ENCODE measurements at regions not wholly inside any gene's neighbourhood (a gene's known extent, or its start where the extent isn't known, plus 50 kb on each side); places are given as distances from the start of the nearest gene placed in this dataset.

DNA sequence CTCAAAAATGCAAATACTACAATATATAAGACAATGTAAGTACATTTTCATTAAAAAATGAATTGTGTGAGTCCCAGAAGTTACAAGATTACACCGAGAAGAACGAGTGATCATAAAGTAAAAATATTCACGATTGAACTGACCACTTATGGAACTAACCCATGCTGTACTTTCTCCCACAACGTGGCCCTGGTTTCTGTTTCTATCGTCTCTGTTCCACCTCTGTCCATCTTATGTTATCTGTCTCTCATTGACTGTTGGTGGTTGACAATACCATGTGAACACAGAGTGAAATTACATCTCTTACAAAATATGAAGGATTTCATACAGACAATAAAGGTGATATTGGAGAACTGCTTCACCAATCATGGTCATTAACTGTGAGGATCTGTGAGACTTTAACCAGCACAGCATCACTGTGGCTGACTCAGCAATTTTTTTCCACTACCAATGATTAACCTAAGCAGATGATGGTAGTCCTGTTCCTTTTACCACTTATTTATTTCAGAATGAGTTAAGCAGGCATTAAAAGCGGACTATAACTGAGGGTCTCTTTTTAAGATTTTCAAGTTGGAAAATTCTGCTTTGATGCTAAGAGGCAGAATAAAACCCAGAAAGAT is 165.1 kb downstream of the TGFB2 start:
- H3K27me3 Mint-ChIP-seq (ENCODE audit: insufficient read depth, unreplicated experiment) = no peaks in the 10 kb centered on the region
- CTCF ChIA-PET = interaction anchor here (0.6 kb wide), 1 partner anchor 34 kb away, joined by 3 read pairs; no protein-coding TSS in a partner anchor
- H3K36me3 Mint-ChIP-seq (ENCODE audit: insufficient read depth, unreplicated experiment) = no peaks in the 10 kb centered on the region
- intact Hi-C loops (cut with micrococcal nuclease) = no loop called here
- no peaks in the 10 kb centered on the region for H3K4me1 Mint-ChIP-seq (ENCODE audit: insufficient read depth, unreplicated experiment)
- no peak overlapping the region for H3K27ac Mint-ChIP-seq (ENCODE audit: low read depth, unreplicated experiment)
- POLR2A ChIA-PET = interaction anchor here (0.6 to 1.1 kb wide), 2 partner anchors 21 to 130 kb away, joined by 3 to 5 read pairs; no protein-coding TSS in a partner anchor
- TF ChIP-seq, protein P1, sequence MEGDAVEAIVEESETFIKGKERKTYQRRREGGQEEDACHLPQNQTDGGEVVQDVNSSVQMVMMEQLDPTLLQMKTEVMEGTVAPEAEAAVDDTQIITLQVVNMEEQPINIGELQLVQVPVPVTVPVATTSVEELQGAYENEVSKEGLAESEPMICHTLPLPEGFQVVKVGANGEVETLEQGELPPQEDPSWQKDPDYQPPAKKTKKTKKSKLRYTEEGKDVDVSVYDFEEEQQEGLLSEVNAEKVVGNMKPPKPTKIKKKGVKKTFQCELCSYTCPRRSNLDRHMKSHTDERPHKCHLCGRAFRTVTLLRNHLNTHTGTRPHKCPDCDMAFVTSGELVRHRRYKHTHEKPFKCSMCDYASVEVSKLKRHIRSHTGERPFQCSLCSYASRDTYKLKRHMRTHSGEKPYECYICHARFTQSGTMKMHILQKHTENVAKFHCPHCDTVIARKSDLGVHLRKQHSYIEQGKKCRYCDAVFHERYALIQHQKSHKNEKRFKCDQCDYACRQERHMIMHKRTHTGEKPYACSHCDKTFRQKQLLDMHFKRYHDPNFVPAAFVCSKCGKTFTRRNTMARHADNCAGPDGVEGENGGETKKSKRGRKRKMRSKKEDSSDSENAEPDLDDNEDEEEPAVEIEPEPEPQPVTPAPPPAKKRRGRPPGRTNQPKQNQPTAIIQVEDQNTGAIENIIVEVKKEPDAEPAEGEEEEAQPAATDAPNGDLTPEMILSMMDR (IDR thresholded peaks at IDR 0.05; ENCODE audit: unreplicated experiment) = no peak
- no peak for DNase-seq (ENCODE audit: unreplicated experiment)
- H3K9me3 Mint-ChIP-seq (ENCODE audit: unreplicated experiment) = peaks cover 11% of the 10 kb centered on the region
- BruUV-seq (replicated peaks) = no TSS peak
- no peak overlapping the region for H3K4me3 Mint-ChIP-seq (ENCODE audit: unreplicated experiment)

DNA sequence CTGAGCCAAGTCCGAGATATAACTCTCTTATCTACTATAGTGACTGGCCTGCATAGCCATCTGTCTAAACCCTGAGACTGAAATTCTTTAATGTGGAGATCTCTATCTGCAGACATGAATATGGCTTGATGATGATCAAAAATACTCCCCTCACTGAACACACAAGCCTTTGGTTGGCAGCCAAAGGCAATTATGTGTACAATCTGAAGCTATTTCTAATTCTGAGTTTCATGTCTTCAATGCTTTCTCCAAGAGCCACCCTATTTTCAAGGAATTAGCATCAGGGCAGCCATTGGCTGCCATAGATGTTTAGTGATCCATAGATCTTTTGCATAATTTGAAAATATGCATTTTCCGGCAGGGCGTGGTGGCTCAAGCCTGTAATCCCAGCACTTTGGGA is 168.2 kb downstream of the TGFB2 start:
- intact Hi-C loops (cut with micrococcal nuclease) = no loop called here
- no peak overlapping the region for H3K4me3 Mint-ChIP-seq (ENCODE audit: unreplicated experiment)
- no TSS peak for BruUV-seq (replicated peaks)
- no peaks in the 10 kb centered on the region for H3K9me3 Mint-ChIP-seq (ENCODE audit: unreplicated experiment)
- H3K36me3 Mint-ChIP-seq (ENCODE audit: insufficient read depth, unreplicated experiment) = no peaks in the 10 kb centered on the region
- TF ChIP-seq, protein P1 (IDR thresholded peaks at IDR 0.05; ENCODE audit: unreplicated experiment) = no peak
- no peak overlapping the region for H3K27ac Mint-ChIP-seq (ENCODE audit: low read depth, unreplicated experiment)
- CTCF ChIA-PET = interaction anchor here (0.9 to 1.3 kb wide), 2 partner anchors 54 to 184 kb away, joined by 3 to 6 read pairs; no protein-coding TSS in a partner anchor
- H3K4me1 Mint-ChIP-seq (ENCODE audit: insufficient read depth, unreplicated experiment) = peaks cover 9% of the 10 kb centered on the region
- no peak for DNase-seq (ENCODE audit: unreplicated experiment)
- POLR2A ChIA-PET = interaction anchor here (1.2 to 1.5 kb wide), 2 partner anchors 14 to 27 kb away, joined by 3 to 6 read pairs; no protein-coding TSS in a partner anchor
- H3K27me3 Mint-ChIP-seq (ENCODE audit: insufficient read depth, unreplicated experiment) = no peaks in the 10 kb centered on the region

DNA sequence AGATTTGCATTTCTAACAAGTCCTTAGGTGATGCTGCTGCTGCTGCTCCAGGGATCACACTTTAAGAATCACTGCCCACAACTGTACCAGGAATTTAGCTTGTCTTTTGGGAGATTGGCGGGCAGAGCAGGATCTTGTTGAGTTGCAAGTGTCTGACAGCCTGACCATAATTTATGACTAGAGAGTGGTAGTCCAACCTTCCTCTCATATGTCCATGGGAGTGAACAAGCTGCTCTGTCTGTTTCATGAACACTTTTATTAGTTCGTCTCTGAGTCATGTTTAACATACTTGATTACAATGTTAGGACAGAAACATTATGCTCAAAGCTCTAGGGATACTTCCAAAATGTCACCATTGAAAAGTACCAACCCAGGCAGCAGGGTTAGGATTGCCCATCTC is 169.6 kb downstream of the TGFB2 start:
- no peaks in the 10 kb centered on the region for H3K36me3 Mint-ChIP-seq (ENCODE audit: insufficient read depth, unreplicated experiment)
- DNase-seq (ENCODE audit: unreplicated experiment) = no peak
- CTCF ChIA-PET = interaction anchor here (0.6 to 2.6 kb wide), 5 partner anchors 10 to 850 kb away, joined by 3 to 13 read pairs (median 3); no protein-coding TSS in a partner anchor
- TF ChIP-seq, protein P1 (IDR thresholded peaks at IDR 0.05; ENCODE audit: unreplicated experiment) = no peak
- BruUV-seq (replicated peaks) = no TSS peak
- no peak overlapping the region for H3K27ac Mint-ChIP-seq (ENCODE audit: low read depth, unreplicated experiment)
- intact Hi-C loops (cut with micrococcal nuclease) = no loop called here
- peaks cover 11% of the 10 kb centered on the region for H3K4me1 Mint-ChIP-seq (ENCODE audit: insufficient read depth, unreplicated experiment)
- H3K9me3 Mint-ChIP-seq (ENCODE audit: unreplicated experiment) = no peaks in the 10 kb centered on the region
- no peaks in the 10 kb centered on the region for H3K27me3 Mint-ChIP-seq (ENCODE audit: insufficient read depth, unreplicated experiment)
- POLR2A ChIA-PET = interaction anchor here (1.5 to 2.6 kb wide), 3 partner anchors 10 to 18 kb away, joined by 3 to 7 read pairs (median 6); no protein-coding TSS in a partner anchor
- H3K4me3 Mint-ChIP-seq (ENCODE audit: unreplicated experiment) = no peak overlapping the region

DNA sequence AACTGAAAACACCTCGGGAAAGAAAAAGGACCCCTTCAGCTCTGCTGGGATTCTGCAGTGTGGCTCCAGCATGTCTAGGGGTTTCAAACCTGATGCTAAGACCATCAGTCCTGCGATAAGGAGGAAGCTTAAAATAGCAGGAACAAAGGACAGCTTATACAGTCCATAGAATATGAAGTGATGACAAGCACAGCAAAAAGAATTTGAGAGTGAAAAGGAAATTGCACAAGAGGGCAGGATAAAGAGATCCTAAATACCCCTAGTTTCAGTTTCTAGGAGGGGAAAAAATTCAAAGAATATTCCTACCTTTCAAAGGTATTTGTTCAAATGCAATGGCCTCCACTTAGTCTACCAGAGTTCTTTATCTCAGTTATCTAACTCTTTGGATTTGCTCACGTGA is 171.4 kb downstream of the TGFB2 start:
- H3K27ac Mint-ChIP-seq (ENCODE audit: low read depth, unreplicated experiment) = no peak overlapping the region
- intact Hi-C loops (cut with micrococcal nuclease) = no loop called here
- H3K27me3 Mint-ChIP-seq (ENCODE audit: insufficient read depth, unreplicated experiment) = no peaks in the 10 kb centered on the region
- H3K4me3 Mint-ChIP-seq (ENCODE audit: unreplicated experiment) = no peak overlapping the region
- DNase-seq (ENCODE audit: unreplicated experiment) = no peak
- no TSS peak for BruUV-seq (replicated peaks)
- H3K9me3 Mint-ChIP-seq (ENCODE audit: unreplicated experiment) = no peaks in the 10 kb centered on the region
- CTCF ChIA-PET = interaction anchor here (0.8 to 1.4 kb wide), 8 partner anchors 9 to 175 kb away, joined by 3 to 4 read pairs (median 3); no protein-coding TSS in a partner anchor
- no peaks in the 10 kb centered on the region for H3K36me3 Mint-ChIP-seq (ENCODE audit: insufficient read depth, unreplicated experiment)
- POLR2A ChIA-PET = interaction anchor here (0.6 to 2.6 kb wide), 4 partner anchors 11 to 47 kb away, joined by 3 to 7 read pairs (median 3); no protein-coding TSS in a partner anchor
- peaks cover 16% of the 10 kb centered on the region for H3K4me1 Mint-ChIP-seq (ENCODE audit: insufficient read depth, unreplicated experiment)
- TF ChIP-seq, protein P1 (IDR thresholded peaks at IDR 0.05; ENCODE audit: unreplicated experiment) = no peak
